HEK293 (cell line): ENCODE measurements at regions not wholly inside any gene's neighbourhood (a gene's known extent, or its start where the extent isn't known, plus 50 kb on each side); places are given as distances from the start of the nearest gene placed in this dataset.
"Not testable (repeated sequence)": the region's sequence is repeated elsewhere in the genome, so short reads cannot be mapped to it uniquely, and the experiment has no call there.

Experiments
- BCL6B ChIP-seq: fragments of 450-650 bp; formaldehyde crosslinking; IDR thresholded peaks from 2 replicates; pipeline ENCODE4 v1.5.1; 2017; ENCODE audit warnings: missing biosample characterization, missing genetic modification characterization
- CTCF ChIP-seq: fragments of 450-650 bp; formaldehyde crosslinking; IDR thresholded peaks from 2 replicates; pipeline ENCODE4 v1.5.1; 2016; ENCODE audit warnings: missing biosample characterization, missing genetic modification characterization
- HOXD13 ChIP-seq: sonication (generic); formaldehyde crosslinking; IDR thresholded peaks from 2 replicates; pipeline ENCODE4 v1.8.0; 2022; ENCODE audit warnings: missing genetic modification reagents, borderline replicate concordance
- PRDM10 ChIP-seq: fragments of 450-650 bp; formaldehyde crosslinking; IDR thresholded peaks from 2 replicates; pipeline ENCODE4 v1.5.1; 2016; ENCODE audit warnings: missing biosample characterization, missing genetic modification characterization
- REST ChIP-seq: fragments of 450-650 bp; formaldehyde crosslinking; IDR thresholded peaks from 2 replicates; pipeline ENCODE4 v1.5.1; 2016; ENCODE audit warnings: missing biosample characterization, missing genetic modification characterization
- SETDB1 ChIP-seq: IDR thresholded peaks from one replicate; pipeline ENCODE4 v1.6.1; 2017; ENCODE audit warnings: mild to moderate bottlenecking, low read length, moderate library complexity, mixed read lengths; ENCODE audit not compliant: insufficient read length
- ZBTB20 ChIP-seq: fragments of 450-650 bp; formaldehyde crosslinking; IDR thresholded peaks from 2 replicates; pipeline ENCODE4 v1.5.1; 2016; ENCODE audit warnings: missing biosample characterization, missing genetic modification characterization
- ZFP41 ChIP-seq: fragments of 450-650 bp; formaldehyde crosslinking; IDR thresholded peaks from 2 replicates; pipeline ENCODE4 v1.5.1; 2016; ENCODE audit warnings: missing biosample characterization, missing genetic modification characterization, borderline replicate concordance
- ZNF416 ChIP-seq: fragments of 450-650 bp; formaldehyde crosslinking; IDR thresholded peaks from 2 replicates; pipeline ENCODE4 v1.5.1; 2016; ENCODE audit warnings: missing biosample characterization, missing genetic modification characterization
- ZNF623 ChIP-seq: fragments of 450-650 bp; formaldehyde crosslinking; IDR thresholded peaks from 2 replicates; pipeline ENCODE4 v1.5.1; 2016; ENCODE audit warnings: missing biosample characterization, missing genetic modification characterization
- ZNF660 ChIP-seq: fragments of 450-650 bp; IDR thresholded peaks from 2 replicates; pipeline ENCODE4 v1.5.1; 2018; ENCODE audit warnings: missing biosample characterization, mild to moderate bottlenecking, missing genetic modification characterization
- ZNF670 ChIP-seq: fragments of 450-650 bp; formaldehyde crosslinking; IDR thresholded peaks from 2 replicates; pipeline ENCODE4 v1.5.1; 2016; ENCODE audit warnings: missing biosample characterization, missing genetic modification characterization, low read depth
- ZSCAN5A ChIP-seq: fragments of 450-650 bp; formaldehyde crosslinking; IDR thresholded peaks from 2 replicates; pipeline ENCODE4 v1.5.1; 2016; ENCODE audit warnings: missing biosample characterization, missing genetic modification characterization

- TF ChIP-seq ZFP41 (tag by site-specific recombination); CTCF; ZNF623 (tag by site-specific recombination); PRDM10 (tag by site-specific recombination); ZNF660; ZSCAN5A (tag by site-specific recombination); BCL6B (tag by site-specific recombination); ZNF416 (tag by site-specific recombination); ZBTB20; SETDB1; HOXD13 (CRISPR knock-in tag); REST; ZNF670 (tag by site-specific recombination): not testable (repeated sequence)
These were observed 106.8 kb downstream of the ZNF648 start for GRCh38 chr1:181954696-181955095.
